GM19025 (cell line): ENCODE measurements at regions not wholly inside any gene's neighbourhood (a gene's known extent, or its start where the extent isn't known, plus 50 kb on each side); places are given as distances from the start of the nearest gene placed in this dataset.
"Not testable (repeated sequence)": the region's sequence is repeated elsewhere in the genome, so short reads cannot be mapped to it uniquely, and the experiment has no call there.

Source experiments
- ATAC-seq: cut with Tn5 transposase; IDR thresholded peaks from one replicate; pipeline ENCODE4 v1.9.1; 2021; ENCODE audit warnings: mild to moderate bottlenecking, low read depth, moderate library complexity; ENCODE audit not compliant: unreplicated experiment

GRCh38 chr6:137792160-137793033 is 74.7 kb upstream of the TNFAIP3 start:
- no peak for ATAC-seq

GRCh38 chr6:137793805-137794515 is 73.1 kb upstream of the TNFAIP3 start:
- ATAC-seq, result no peak

- ATAC-seq, result no peak
Observed at GRCh38 chr6:137794516-137795201, 72.4 kb upstream of the TNFAIP3 start.

GRCh38 chr6:137795501-137795900 is 71.6 kb upstream of the TNFAIP3 start:
- no peak for ATAC-seq

GRCh38 chr6:137798261-137798660 is 68.8 kb upstream of the TNFAIP3 start:
- no peak for ATAC-seq

- ATAC-seq, result no peak
Observed at GRCh38 chr6:137798846-137799245, 68.2 kb upstream of the TNFAIP3 start.

GRCh38 chr6:137799950-137800568 is 67.0 kb upstream of the TNFAIP3 start:
- ATAC-seq, result peak; percentile 71

GRCh38 chr6:137800762-137801161 is 66.3 kb upstream of the TNFAIP3 start:
- ATAC-seq, result no peak

GRCh38 chr6:137801352-137802114 is 65.5 kb upstream of the TNFAIP3 start:
- no peak for ATAC-seq

- ATAC-seq, result no peak
Observed at GRCh38 chr6:137802408-137803182, 64.5 kb upstream of the TNFAIP3 start.

- no peak for ATAC-seq
Observed at GRCh38 chr6:137804637-137805036, 62.4 kb upstream of the TNFAIP3 start.

GRCh38 chr6:137805622-137806021 is 61.4 kb upstream of the TNFAIP3 start:
- ATAC-seq, result no peak

- ATAC-seq, result no peak
Observed at GRCh38 chr6:137806914-137807682, 60.0 kb upstream of the TNFAIP3 start.

GRCh38 chr6:137808191-137808590 is 58.9 kb upstream of the TNFAIP3 start:
- ATAC-seq, result no peak

GRCh38 chr6:137808836-137809315 is 58.2 kb upstream of the TNFAIP3 start:
- no peak for ATAC-seq

- ATAC-seq, result not testable (repeated sequence)
Observed at GRCh38 chr6:137809895-137810553, 57.0 kb upstream of the TNFAIP3 start.

GRCh38 chr6:137810554-137811120 is 56.4 kb upstream of the TNFAIP3 start:
- ATAC-seq, result no peak
